ENCODE measurements at regions not wholly inside any gene's neighbourhood (a gene's known extent, or its start where the extent isn't known, plus 50 kb on each side); places are given as distances from the start of the nearest gene placed in this dataset.

GRCh38 chrX:15960237-15960636, 105.6 kb upstream of the AP1S2 start:
- Mint-ChIP-seq H3K36me3 (no peaks in the 10 kb centered on the region), H3K27me3 (no peaks in the 10 kb centered on the region), H3K27ac (no peak overlapping the region), H3K4me3 (no peak overlapping the region), H3K4me1 (no peaks in the 10 kb centered on the region), H3K9me3 (ENCODE audit: low read depth) (no peaks in the 10 kb centered on the region)
- DNase-seq (no peak), ATAC-seq (no peak)
- CTCF ChIA-PET: no interaction called here

- CTCF ChIA-PET: no interaction called here
- no peak for ATAC-seq
- Mint-ChIP-seq H3K4me1 (no peaks in the 10 kb centered on the region), H3K27me3 (no peaks in the 10 kb centered on the region), H3K4me3 (no peak overlapping the region), H3K36me3 (no peaks in the 10 kb centered on the region), H3K9me3 (ENCODE audit: low read depth) (no peaks in the 10 kb centered on the region), H3K27ac (no peak overlapping the region)
- no peak for DNase-seq
Observed at GRCh38 chrX:15956681-15957080, 102.1 kb upstream of the AP1S2 start.

GRCh38 chrX:15953801-15954200, 99.2 kb upstream of the AP1S2 start:
- CTCF ChIA-PET: no interaction called here
- H3K36me3 Mint-ChIP-seq: no peaks in the 10 kb centered on the region
- DNase-seq: no peak
- H3K9me3 Mint-ChIP-seq (ENCODE audit: low read depth): no peaks in the 10 kb centered on the region
- H3K27me3 Mint-ChIP-seq: no peaks in the 10 kb centered on the region
- no peak for ATAC-seq
- H3K4me1 Mint-ChIP-seq: no peaks in the 10 kb centered on the region
- no peak overlapping the region for H3K4me3 Mint-ChIP-seq
- no peak overlapping the region for H3K27ac Mint-ChIP-seq

- H3K27me3 Mint-ChIP-seq: no peaks in the 10 kb centered on the region
Observed at GRCh38 chrX:15952212-15952611, 97.6 kb upstream of the AP1S2 start.

GRCh38 chrX:15948318-15948660, 93.7 kb upstream of the AP1S2 start:
- Mint-ChIP-seq H3K4me3 (no peak overlapping the region), H3K4me1 (peaks cover 2% of the 10 kb centered on the region), H3K27ac (no peak overlapping the region), H3K27me3 (no peaks in the 10 kb centered on the region), H3K9me3 (ENCODE audit: low read depth) (no peaks in the 10 kb centered on the region), H3K36me3 (no peaks in the 10 kb centered on the region)
- ATAC-seq: no peak
- no peak for DNase-seq
- CTCF ChIA-PET: no interaction called here

More at GRCh38 chrX:15952212-15952611, 97.6 kb upstream of the AP1S2 start:
- DNase-seq: no peak
- CTCF ChIA-PET: no interaction called here
- Mint-ChIP-seq H3K4me1 (peaks cover 1% of the 10 kb centered on the region), H3K4me3 (no peak overlapping the region), H3K9me3 (ENCODE audit: low read depth) (no peaks in the 10 kb centered on the region), H3K36me3 (no peaks in the 10 kb centered on the region), H3K27ac (no peak overlapping the region)
- no peak for ATAC-seq

- CTCF ChIA-PET: no interaction called here
- H3K36me3 Mint-ChIP-seq: no peaks in the 10 kb centered on the region
Observed at GRCh38 chrX:15947648-15948317, 93.2 kb upstream of the AP1S2 start.

GRCh38 chrX:15946783-15947580, 92.4 kb upstream of the AP1S2 start:
- H3K4me1 Mint-ChIP-seq: peaks cover 2% of the 10 kb centered on the region
- no peak for DNase-seq
- CTCF ChIA-PET: no interaction called here
- no peak overlapping the region for H3K4me3 Mint-ChIP-seq
- no peak overlapping the region for H3K27ac Mint-ChIP-seq
- no peaks in the 10 kb centered on the region for H3K36me3 Mint-ChIP-seq
- H3K9me3 Mint-ChIP-seq (ENCODE audit: low read depth): no peaks in the 10 kb centered on the region
- no peaks in the 10 kb centered on the region for H3K27me3 Mint-ChIP-seq
- no peak for ATAC-seq

More at GRCh38 chrX:15947648-15948317, 93.2 kb upstream of the AP1S2 start:
- Mint-ChIP-seq H3K27ac (no peak overlapping the region), H3K9me3 (ENCODE audit: low read depth) (no peaks in the 10 kb centered on the region), H3K4me1 (peaks cover 2% of the 10 kb centered on the region), H3K27me3 (no peaks in the 10 kb centered on the region), H3K4me3 (no peak overlapping the region)
- no peak for ATAC-seq
- no peak for DNase-seq

GRCh38 chrX:15943391-15943790, 88.8 kb upstream of the AP1S2 start:
- no peaks in the 10 kb centered on the region for H3K9me3 Mint-ChIP-seq (ENCODE audit: low read depth)
- no peak overlapping the region for H3K4me3 Mint-ChIP-seq
- no peak for ATAC-seq
- DNase-seq: no peak
- no peaks in the 10 kb centered on the region for H3K36me3 Mint-ChIP-seq
- CTCF ChIA-PET: no interaction called here
- H3K4me1 Mint-ChIP-seq: peaks cover 2% of the 10 kb centered on the region
- no peak overlapping the region for H3K27ac Mint-ChIP-seq
- H3K27me3 Mint-ChIP-seq: no peaks in the 10 kb centered on the region

- H3K27me3 Mint-ChIP-seq: no peaks in the 10 kb centered on the region
- CTCF ChIA-PET: no interaction called here
Observed at GRCh38 chrX:15942307-15942706, 87.7 kb upstream of the AP1S2 start.

GRCh38 chrX:15939737-15940136, 85.1 kb upstream of the AP1S2 start:
- no peak for ATAC-seq
- CTCF ChIA-PET: no interaction called here
- H3K9me3 Mint-ChIP-seq (ENCODE audit: low read depth): no peaks in the 10 kb centered on the region

More at GRCh38 chrX:15942307-15942706, 87.7 kb upstream of the AP1S2 start:
- no peak overlapping the region for H3K27ac Mint-ChIP-seq
- H3K4me1 Mint-ChIP-seq: peaks cover 2% of the 10 kb centered on the region
- ATAC-seq (no peak), DNase-seq (no peak)
- H3K4me3 Mint-ChIP-seq: no peak overlapping the region
- H3K36me3 Mint-ChIP-seq: no peaks in the 10 kb centered on the region
- no peaks in the 10 kb centered on the region for H3K9me3 Mint-ChIP-seq (ENCODE audit: low read depth)

GRCh38 chrX:15938072-15938471, 83.5 kb upstream of the AP1S2 start:
- DNase-seq (no peak), ATAC-seq (no peak)
- Mint-ChIP-seq H3K36me3 (no peaks in the 10 kb centered on the region), H3K9me3 (ENCODE audit: low read depth) (no peaks in the 10 kb centered on the region), H3K4me3 (no peak overlapping the region), H3K27me3 (peaks cover 9% of the 10 kb centered on the region), H3K4me1 (peaks cover 4% of the 10 kb centered on the region), H3K27ac (no peak overlapping the region)
- CTCF ChIA-PET: no interaction called here

More at GRCh38 chrX:15939737-15940136, 85.1 kb upstream of the AP1S2 start:
- Mint-ChIP-seq H3K4me3 (no peak overlapping the region), H3K27ac (no peak overlapping the region), H3K36me3 (no peaks in the 10 kb centered on the region), H3K4me1 (peaks cover 4% of the 10 kb centered on the region), H3K27me3 (peaks cover 9% of the 10 kb centered on the region)
- DNase-seq: no peak

GRCh38 chrX:15931362-15931761, 76.7 kb upstream of the AP1S2 start:
- CTCF ChIA-PET: interaction anchor here (1.3 kb wide), 1 partner anchor 14 kb away, joined by 3 read pairs; no protein-coding TSS in a partner anchor
- H3K27ac Mint-ChIP-seq: no peak overlapping the region
- DNase-seq (no peak), ATAC-seq (no peak)
- H3K9me3 Mint-ChIP-seq (ENCODE audit: low read depth): no peaks in the 10 kb centered on the region
- H3K4me1 Mint-ChIP-seq: peaks cover 3% of the 10 kb centered on the region
- peaks cover 16% of the 10 kb centered on the region for H3K27me3 Mint-ChIP-seq
- H3K4me3 Mint-ChIP-seq: no peak overlapping the region
- H3K36me3 Mint-ChIP-seq: no peaks in the 10 kb centered on the region

GRCh38 chrX:15930585-15930984, 76.0 kb upstream of the AP1S2 start:
- Mint-ChIP-seq H3K36me3 (no peaks in the 10 kb centered on the region), H3K27me3 (peaks cover 15% of the 10 kb centered on the region), H3K9me3 (ENCODE audit: low read depth) (no peaks in the 10 kb centered on the region), H3K4me3 (no peak overlapping the region), H3K27ac (no peak overlapping the region), H3K4me1 (no peaks in the 10 kb centered on the region)
- CTCF ChIA-PET: interaction anchor here (1.3 kb wide), 1 partner anchor 13 kb away, joined by 3 read pairs; no protein-coding TSS in a partner anchor
- ATAC-seq: no peak
- no peak for DNase-seq

GRCh38 chrX:15929194-15929593, 74.6 kb upstream of the AP1S2 start:
- Mint-ChIP-seq H3K9me3 (ENCODE audit: low read depth) (no peaks in the 10 kb centered on the region), H3K4me1 (no peaks in the 10 kb centered on the region), H3K36me3 (no peaks in the 10 kb centered on the region), H3K4me3 (no peak overlapping the region), H3K27ac (no peak overlapping the region), H3K27me3 (peaks cover 18% of the 10 kb centered on the region)
- ATAC-seq: no peak
- DNase-seq: no peak
- CTCF ChIA-PET: no interaction called here
